ENCODE measurements at regions not wholly inside any gene's neighbourhood (a gene's known extent, or its start where the extent isn't known, plus 50 kb on each side); places are given as distances from the start of the nearest gene placed in this dataset.
"Not testable (repeated sequence)": the region's sequence is repeated elsewhere in the genome, so short reads cannot be mapped to it uniquely, and the experiment has no call there.

DNA sequence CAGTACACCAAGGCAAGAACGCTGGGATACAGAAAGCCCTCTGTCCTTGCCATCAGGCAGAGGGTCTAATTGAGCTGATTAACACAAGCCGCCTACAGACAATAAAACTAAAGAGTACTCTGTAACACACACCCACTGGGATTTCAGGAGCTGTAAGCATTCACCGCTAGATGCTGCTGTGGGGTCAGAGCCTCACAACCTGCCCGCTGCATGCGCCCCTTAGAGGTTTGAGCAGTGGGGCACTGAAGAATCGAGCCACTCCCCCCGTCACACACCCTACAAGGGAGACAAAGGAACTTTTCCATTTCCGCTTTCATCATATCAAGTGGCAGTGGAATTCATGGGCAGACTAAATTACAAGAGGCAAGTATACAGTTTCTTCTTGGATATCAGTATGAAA is 1080.6 kb downstream of the PCDH17 start:
- H3K36me3 Mint-ChIP-seq (ENCODE audit: insufficient read depth): no peaks in the 10 kb centered on the region
- no peak for DNase-seq
- H3K4me1 Mint-ChIP-seq (ENCODE audit: low read depth in 2 of 2): no peaks in the 10 kb centered on the region
- ATAC-seq (replicated peaks): no peak
- H3K9me3 Mint-ChIP-seq: peaks cover 14 to 17% of the 10 kb centered on the region in 2 donors
- H3K27me3 Mint-ChIP-seq: no peaks in the 10 kb centered on the region
- H3K4me3 Mint-ChIP-seq: no peak overlapping the region
- no peak overlapping the region for H3K27ac Mint-ChIP-seq

- DNase-seq; H3K27ac Mint-ChIP-seq; H3K4me1 Mint-ChIP-seq (ENCODE audit: low read depth in 2 of 2); H3K36me3 Mint-ChIP-seq (ENCODE audit: insufficient read depth); ATAC-seq (replicated peaks); H3K27me3 Mint-ChIP-seq; H3K4me3 Mint-ChIP-seq: not testable (repeated sequence)
- H3K9me3 Mint-ChIP-seq: peaks cover 12 to 17% of the 10 kb centered on the region in 2 donors
These were observed 1082.5 kb downstream of the PCDH17 start for GRCh38 chr13:58714016-58714415.

DNA sequence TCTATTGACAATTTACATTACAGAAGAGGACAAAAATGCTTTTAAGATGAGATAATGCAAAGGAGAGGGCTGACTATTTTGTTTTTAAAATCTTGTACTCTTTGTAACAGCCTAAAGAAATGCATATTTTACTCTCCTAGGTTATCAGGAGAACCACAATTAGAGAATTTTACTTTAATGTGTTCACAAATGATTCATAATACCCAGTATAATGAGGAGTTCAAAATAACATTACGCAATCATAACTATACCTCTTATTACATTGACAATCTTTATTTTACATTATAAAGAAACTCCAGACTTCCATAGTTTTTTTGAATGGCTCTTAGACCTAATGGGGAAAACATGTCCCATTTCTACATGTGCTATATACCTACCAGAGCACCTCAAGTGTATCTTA is 1089.7 kb downstream of the PCDH17 start:
- no peaks in the 10 kb centered on the region for H3K27me3 Mint-ChIP-seq
- H3K27ac Mint-ChIP-seq: no peak overlapping the region
- H3K4me1 Mint-ChIP-seq (ENCODE audit: low read depth in 2 of 2): no peaks in the 10 kb centered on the region
- H3K9me3 Mint-ChIP-seq: peaks cover 0 to 2% of the 10 kb centered on the region in 2 donors
- DNase-seq (no peak), ATAC-seq (replicated peaks) (no peak)
- no peak overlapping the region for H3K4me3 Mint-ChIP-seq
- no peaks in the 10 kb centered on the region for H3K36me3 Mint-ChIP-seq (ENCODE audit: insufficient read depth)

DNA sequence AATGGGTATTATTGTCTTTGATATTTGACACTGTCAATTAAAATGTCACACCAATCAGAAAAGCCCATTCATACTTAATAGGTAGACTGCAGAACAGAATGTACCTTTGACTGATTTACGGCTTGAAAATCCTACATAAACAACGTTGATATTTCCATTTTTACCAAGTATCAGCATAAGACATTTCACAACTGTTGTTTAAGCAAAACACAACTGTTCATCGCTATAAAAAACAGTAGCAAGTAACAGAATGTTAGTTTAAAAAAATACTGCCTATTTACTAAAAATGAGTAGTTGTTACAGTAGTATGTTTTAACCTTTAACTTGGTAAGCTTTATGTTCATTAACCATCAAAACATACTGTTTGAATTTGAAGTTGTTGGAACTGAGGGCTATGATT is 1096.6 kb downstream of the PCDH17 start:
- Mint-ChIP-seq H3K4me3 (no peak overlapping the region), H3K9me3 (peaks cover 0 to 6% of the 10 kb centered on the region in 2 donors), H3K4me1 (ENCODE audit: low read depth in 2 of 2) (no peaks in the 10 kb centered on the region), H3K27me3 (no peaks in the 10 kb centered on the region), H3K27ac (no peak overlapping the region), H3K36me3 (ENCODE audit: insufficient read depth) (no peaks in the 10 kb centered on the region)
- ATAC-seq (replicated peaks) (no peak), DNase-seq (no peak)

DNA sequence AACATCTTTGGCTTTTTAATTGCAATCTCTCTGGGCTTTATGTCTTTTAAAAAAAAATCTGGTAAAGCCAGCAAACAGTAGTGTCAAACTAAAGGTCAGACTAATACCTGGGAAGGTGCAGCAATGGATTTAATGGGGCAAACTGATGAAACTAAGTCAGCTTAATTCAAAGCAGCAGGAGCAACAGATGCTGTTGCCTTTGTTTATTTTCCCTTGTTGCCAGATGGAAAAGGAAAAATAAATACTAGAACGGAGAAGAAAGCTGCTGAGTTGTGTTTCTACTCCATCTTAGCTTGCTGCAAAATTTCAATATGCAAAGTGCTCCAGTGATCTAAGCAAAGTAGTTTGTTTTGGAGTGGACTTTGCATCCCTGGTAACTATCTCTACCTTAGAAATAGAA is 1097.8 kb downstream of the PCDH17 start:
- Mint-ChIP-seq H3K27ac (no peak overlapping the region), H3K36me3 (ENCODE audit: insufficient read depth) (no peaks in the 10 kb centered on the region), H3K4me3 (no peak overlapping the region), H3K4me1 (ENCODE audit: low read depth in 2 of 2) (no peaks in the 10 kb centered on the region), H3K27me3 (no peaks in the 10 kb centered on the region), H3K9me3 (peaks cover 0 to 6% of the 10 kb centered on the region in 2 donors)
- ATAC-seq (replicated peaks) (no peak), DNase-seq (no peak)

GRCh38 chr13:58744686-58745085 is 1113.1 kb downstream of the PCDH17 start:
- no peak overlapping the region for H3K4me3 Mint-ChIP-seq
- ATAC-seq (replicated peaks): no peak

GRCh38 chr13:58767566-58767965 is 1136.0 kb downstream of the PCDH17 start:
- H3K4me3 Mint-ChIP-seq: no peak overlapping the region
- H3K9me3 Mint-ChIP-seq: peaks cover 4 to 10% of the 10 kb centered on the region in 2 donors
- no peak overlapping the region for H3K27ac Mint-ChIP-seq
- no peaks in the 10 kb centered on the region for H3K4me1 Mint-ChIP-seq (ENCODE audit: low read depth in 2 of 2)
- ATAC-seq (replicated peaks) (no peak), DNase-seq (no peak)
- H3K36me3 Mint-ChIP-seq (ENCODE audit: insufficient read depth): no peaks in the 10 kb centered on the region
- H3K27me3 Mint-ChIP-seq: no peaks in the 10 kb centered on the region

More at GRCh38 chr13:58744686-58745085, 1113.1 kb downstream of the PCDH17 start:
- Mint-ChIP-seq H3K36me3 (ENCODE audit: insufficient read depth) (no peaks in the 10 kb centered on the region), H3K27me3 (no peaks in the 10 kb centered on the region), H3K27ac (no peak overlapping the region), H3K9me3 (peaks cover 9 to 12% of the 10 kb centered on the region in 2 donors), H3K4me1 (ENCODE audit: low read depth in 2 of 2) (no peaks in the 10 kb centered on the region)
- DNase-seq: no peak

DNA sequence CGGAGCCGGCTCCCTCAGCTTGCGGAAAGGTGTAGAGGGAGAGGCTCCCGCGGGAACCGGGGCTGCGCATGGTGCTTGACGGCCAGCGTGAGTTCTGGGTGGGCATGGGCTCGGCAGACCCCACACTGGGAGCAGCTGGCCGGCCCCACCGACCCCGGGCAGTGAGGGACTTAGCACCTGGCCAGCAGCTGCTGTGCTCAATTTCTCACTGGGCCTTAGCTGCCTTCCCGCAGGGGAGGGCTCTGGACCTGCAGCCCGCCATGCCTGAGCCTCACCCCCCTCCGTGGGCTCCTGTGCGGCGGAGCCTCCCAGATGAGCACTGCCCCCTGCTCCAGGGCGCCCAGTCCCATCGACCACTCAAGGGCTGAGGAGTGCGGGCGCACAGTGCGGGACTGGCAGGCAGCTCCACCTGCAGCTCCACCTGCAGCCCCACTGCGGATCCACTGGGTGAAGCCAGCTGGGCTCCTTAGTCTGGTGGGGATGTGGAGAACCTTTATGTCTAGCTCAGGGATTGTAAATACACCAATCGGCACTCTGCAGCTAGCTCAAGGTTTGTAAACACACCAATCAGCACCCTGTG is 1141.8 kb downstream of the PCDH17 start:
- H3K9me3 Mint-ChIP-seq: peaks cover 0 to 3% of the 10 kb centered on the region in 2 donors
- ATAC-seq (replicated peaks): no peak
- no peaks in the 10 kb centered on the region for H3K4me1 Mint-ChIP-seq (ENCODE audit: low read depth in 2 of 2)

GRCh38 chr13:58782736-58783135 is 1151.2 kb downstream of the PCDH17 start:
- no peaks in the 10 kb centered on the region for H3K27me3 Mint-ChIP-seq
- peaks cover 4 to 11% of the 10 kb centered on the region in 2 donors for H3K9me3 Mint-ChIP-seq
- H3K4me3 Mint-ChIP-seq: no peak overlapping the region
- H3K4me1 Mint-ChIP-seq (ENCODE audit: low read depth in 2 of 2): no peaks in the 10 kb centered on the region
- no peak overlapping the region for H3K27ac Mint-ChIP-seq
- no peak for DNase-seq
- H3K36me3 Mint-ChIP-seq (ENCODE audit: insufficient read depth): no peaks in the 10 kb centered on the region
- ATAC-seq (replicated peaks): no peak

More for the DNA sequence above, 1141.8 kb downstream of the PCDH17 start:
- Mint-ChIP-seq H3K4me3 (no peak overlapping the region), H3K27ac (no peak overlapping the region), H3K36me3 (ENCODE audit: insufficient read depth) (peaks cover 3% of the 10 kb centered on the region), H3K27me3 (no peaks in the 10 kb centered on the region)
- DNase-seq: no peak

DNA sequence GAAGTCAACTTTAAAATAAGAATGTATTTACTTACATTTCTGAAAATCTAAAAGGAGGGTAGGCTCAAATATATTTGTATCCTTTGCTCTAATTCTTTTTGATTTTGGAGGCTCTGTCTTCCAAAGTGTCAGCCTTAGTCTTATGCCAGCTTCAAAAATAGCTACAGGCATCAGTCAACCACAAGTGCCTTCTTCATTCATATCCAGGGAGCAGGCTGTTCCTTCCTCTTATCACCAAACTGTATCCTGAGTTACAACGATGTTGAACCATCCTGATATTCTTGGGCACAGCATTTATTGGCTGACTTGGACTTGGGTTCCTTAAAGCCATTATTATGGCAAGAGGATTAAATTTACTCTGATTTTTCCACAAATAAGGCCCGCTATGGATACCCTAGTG is 1161.3 kb downstream of the PCDH17 start:
- no peaks in the 10 kb centered on the region for H3K27me3 Mint-ChIP-seq
- peaks cover 9 to 14% of the 10 kb centered on the region in 2 donors for H3K9me3 Mint-ChIP-seq
- no peaks in the 10 kb centered on the region for H3K4me1 Mint-ChIP-seq (ENCODE audit: low read depth in 2 of 2)
- DNase-seq (no peak), ATAC-seq (replicated peaks) (no peak)
- H3K27ac Mint-ChIP-seq: no peak overlapping the region
- H3K36me3 Mint-ChIP-seq (ENCODE audit: insufficient read depth): no peaks in the 10 kb centered on the region
- no peak overlapping the region for H3K4me3 Mint-ChIP-seq

DNA sequence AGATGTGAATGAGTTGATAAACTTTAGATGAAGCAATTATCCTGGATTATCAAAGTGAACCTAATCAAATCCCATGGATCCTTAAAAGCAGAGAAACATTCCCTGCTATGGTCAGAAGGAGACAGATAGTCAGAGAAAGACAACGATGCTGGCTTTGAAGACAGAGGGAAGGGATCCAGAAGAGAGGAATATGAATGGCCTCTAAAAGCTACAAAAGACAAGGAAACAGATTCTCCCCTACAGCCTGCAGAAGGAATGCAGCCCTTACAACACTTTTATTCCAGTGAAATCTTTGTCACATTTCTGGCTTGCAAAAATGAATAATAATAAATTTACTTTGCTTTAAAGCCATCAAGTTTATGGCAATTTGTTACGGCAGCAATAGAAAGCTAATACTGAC is 1164.2 kb downstream of the PCDH17 start:
- no peaks in the 10 kb centered on the region for H3K27me3 Mint-ChIP-seq
- no peaks in the 10 kb centered on the region for H3K4me1 Mint-ChIP-seq (ENCODE audit: low read depth in 2 of 2)
- DNase-seq (no peak), ATAC-seq (replicated peaks) (no peak)
- H3K4me3 Mint-ChIP-seq: no peak overlapping the region
- H3K36me3 Mint-ChIP-seq (ENCODE audit: insufficient read depth): no peaks in the 10 kb centered on the region
- H3K27ac Mint-ChIP-seq: no peak overlapping the region
- peaks cover 0 to 12% of the 10 kb centered on the region in 2 donors for H3K9me3 Mint-ChIP-seq

DNA sequence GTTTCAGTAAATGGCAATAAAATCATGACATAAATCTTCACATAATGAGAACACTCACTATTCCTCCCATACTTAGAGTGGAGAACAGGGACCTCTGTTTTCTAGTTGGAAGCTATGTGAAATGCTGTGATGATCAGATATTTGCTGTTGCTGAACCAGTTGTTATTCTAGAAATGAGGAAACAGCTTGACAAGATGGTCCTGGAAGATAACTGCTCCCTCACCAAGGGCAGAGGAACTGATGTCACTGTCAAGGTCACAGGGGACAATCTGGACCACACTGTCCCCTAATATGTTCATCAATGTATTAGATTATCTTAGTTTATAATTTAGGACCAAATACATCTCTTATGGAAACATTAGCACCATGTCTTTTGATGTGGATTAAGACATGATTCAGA is 1173.3 kb downstream of the PCDH17 start:
- Mint-ChIP-seq H3K27me3 (no peaks in the 10 kb centered on the region), H3K4me3 (no peak overlapping the region), H3K4me1 (ENCODE audit: low read depth in 2 of 2) (no peaks in the 10 kb centered on the region), H3K27ac (no peak overlapping the region), H3K36me3 (ENCODE audit: insufficient read depth) (no peaks in the 10 kb centered on the region), H3K9me3 (peaks cover under 1 to 7% of the 10 kb centered on the region in 2 donors)
- ATAC-seq (replicated peaks) (no peak), DNase-seq (no peak)

DNA sequence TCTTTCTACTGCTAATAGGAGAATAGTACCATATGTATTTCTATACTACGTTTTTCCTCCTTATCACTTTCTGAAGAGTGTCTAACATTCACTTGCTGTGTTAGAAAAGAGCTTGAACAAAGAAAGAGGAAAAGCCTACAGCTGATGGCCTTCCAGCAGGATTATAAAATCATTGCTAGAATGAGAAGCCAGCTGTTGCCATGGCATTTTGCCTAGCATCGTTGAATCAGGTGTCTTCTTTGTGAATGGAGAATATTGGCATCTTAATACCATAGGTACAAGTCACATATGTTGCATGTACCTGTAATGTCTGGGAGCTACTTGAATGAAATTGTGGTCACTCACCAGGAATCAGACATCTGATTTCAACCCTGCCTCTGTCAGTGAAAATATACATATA is 1174.9 kb downstream of the PCDH17 start:
- H3K27ac Mint-ChIP-seq: no peak overlapping the region
- ATAC-seq (replicated peaks): no peak

GRCh38 chr13:58823701-58824100 is 1192.2 kb downstream of the PCDH17 start:
- Mint-ChIP-seq H3K27ac (no peak overlapping the region), H3K4me3 (no peak overlapping the region), H3K4me1 (ENCODE audit: low read depth in 2 of 2) (no peaks in the 10 kb centered on the region), H3K9me3 (peaks cover 5 to 7% of the 10 kb centered on the region in 2 donors), H3K27me3 (no peaks in the 10 kb centered on the region), H3K36me3 (ENCODE audit: insufficient read depth) (no peaks in the 10 kb centered on the region)
- DNase-seq (no peak), ATAC-seq (replicated peaks) (no peak)

More for the DNA sequence above, 1174.9 kb downstream of the PCDH17 start:
- Mint-ChIP-seq H3K4me1 (ENCODE audit: low read depth in 2 of 2) (no peaks in the 10 kb centered on the region), H3K9me3 (peaks cover 0 to 6% of the 10 kb centered on the region in 2 donors), H3K4me3 (no peak overlapping the region), H3K36me3 (ENCODE audit: insufficient read depth) (no peaks in the 10 kb centered on the region), H3K27me3 (no peaks in the 10 kb centered on the region)
- DNase-seq: no peak

Data from effector memory CD8-positive, alpha-beta T cell (primary cell).